Endodermal cell (in vitro differentiated cells): ENCODE measurements at regions not wholly inside any gene's neighbourhood (a gene's known extent, or its start where the extent isn't known, plus 50 kb on each side); places are given as distances from the start of the nearest gene placed in this dataset.

Experiments
- DNase-seq: peaks from one replicate; pipeline ENCODE4 v3.0.0-alpha.2; 2017
- H3K27ac ChIP-seq: 2 replicates; pipeline ENCODE4 v1.5.1; 2013; ENCODE audit warnings: mild to moderate bottlenecking, low read depth, low read length, moderate library complexity
- H3K27me3 ChIP-seq: 2 replicates; pipeline ENCODE4 v1.6.1; 2013; ENCODE audit warnings: mild to moderate bottlenecking, low read length, moderate library complexity; ENCODE audit not compliant: insufficient read depth, control insufficient read depth, poor library complexity, severe bottlenecking
- H3K36me3 ChIP-seq: 2 replicates; pipeline ENCODE4 v1.7.0; 2013; ENCODE audit warnings: mild to moderate bottlenecking, low read length, moderate library complexity; ENCODE audit not compliant: control insufficient read depth, insufficient read depth
- H3K4me1 ChIP-seq: one replicate; pipeline ENCODE4 v1.7.0; 2013; ENCODE audit warnings: low read length; ENCODE audit not compliant: control insufficient read depth, insufficient read depth
- H3K4me3 ChIP-seq: 2 replicates; pipeline ENCODE4 v1.5.1; 2013; ENCODE audit warnings: mild to moderate bottlenecking, low read length, moderate library complexity
- H3K9ac ChIP-seq: 2 replicates; pipeline ENCODE4 v1.6.1; 2013; ENCODE audit warnings: mild to moderate bottlenecking, low read length, moderate library complexity; ENCODE audit not compliant: poor library complexity, severe bottlenecking; ENCODE audit errors: extremely low read depth
- H3K9me3 ChIP-seq: 2 replicates; pipeline ENCODE4 v1.6.1; 2013; ENCODE audit warnings: mild to moderate bottlenecking, low read length, moderate library complexity; ENCODE audit not compliant: control insufficient read depth
- H3K27ac Mint-ChIP-seq: 2 replicates; pipeline ENCODE4 v1.8.0; 2020; ENCODE audit warnings: mixed read lengths
- H3K27me3 Mint-ChIP-seq: 2 replicates; pipeline ENCODE4 v1.8.0; 2021; ENCODE audit warnings: mild to moderate bottlenecking, mixed read lengths; ENCODE audit not compliant: insufficient read depth
- H3K36me3 Mint-ChIP-seq: 2 replicates; pipeline ENCODE4 v1.8.0; 2020; ENCODE audit warnings: low read depth, mixed read lengths
- H3K4me1 Mint-ChIP-seq: 2 replicates; pipeline ENCODE4 v1.8.0; 2020; ENCODE audit warnings: mixed read lengths
- H3K4me3 Mint-ChIP-seq: 2 replicates; pipeline ENCODE4 v1.8.0; 2020; ENCODE audit warnings: mild to moderate bottlenecking, moderate library complexity, mixed read lengths
- H3K9me3 Mint-ChIP-seq: 2 replicates; pipeline ENCODE4 v1.8.0; 2020; ENCODE audit warnings: mild to moderate bottlenecking, mixed read lengths
- WGBS, 2 experiments: methylation state at CpG; one replicate each; pipeline versions ENCODE4 v1.1.5 to v1.1.7; 2013; ENCODE audit warnings: missing lambda C conversion rate in 2 of 2, mixed read lengths in 1 of 2; ENCODE audit not compliant: insufficient coverage in 1 of 2, insufficient read length in 1 of 2; 5-methylcytosine and 5-hydroxymethylcytosine counted together
- TF ChIP-seq, protein P1 (sequence below): fragments of 200-600 bp; sonication (generic); conservative IDR thresholded peaks from 2 replicates; pipeline ENCODE4 v1.5.0; 2021; ENCODE audit warnings: antibody characterized with exemption, mild to moderate bottlenecking

- no peak overlapping the region for H3K4me3 Mint-ChIP-seq
- H3K4me1 Mint-ChIP-seq = no peaks in the 10 kb centered on the region
- H3K9me3 ChIP-seq = no peaks in the 10 kb centered on the region
- H3K9ac ChIP-seq = no peak overlapping the region
- H3K4me3 ChIP-seq = no peak overlapping the region
- H3K9me3 Mint-ChIP-seq = no peaks in the 10 kb centered on the region
- no peaks in the 10 kb centered on the region for H3K36me3 ChIP-seq
- H3K27ac ChIP-seq = no peak overlapping the region
- H3K4me1 ChIP-seq = no peaks in the 10 kb centered on the region
- H3K27me3 ChIP-seq = no peaks in the 10 kb centered on the region
- no peak for DNase-seq
- H3K27ac Mint-ChIP-seq = no peak overlapping the region
- WGBS, 2 experiments = 85 to 100% methylated on average over 1 of the region's 1 CpG
- H3K36me3 Mint-ChIP-seq = no peaks in the 10 kb centered on the region
- TF ChIP-seq, protein P1, sequence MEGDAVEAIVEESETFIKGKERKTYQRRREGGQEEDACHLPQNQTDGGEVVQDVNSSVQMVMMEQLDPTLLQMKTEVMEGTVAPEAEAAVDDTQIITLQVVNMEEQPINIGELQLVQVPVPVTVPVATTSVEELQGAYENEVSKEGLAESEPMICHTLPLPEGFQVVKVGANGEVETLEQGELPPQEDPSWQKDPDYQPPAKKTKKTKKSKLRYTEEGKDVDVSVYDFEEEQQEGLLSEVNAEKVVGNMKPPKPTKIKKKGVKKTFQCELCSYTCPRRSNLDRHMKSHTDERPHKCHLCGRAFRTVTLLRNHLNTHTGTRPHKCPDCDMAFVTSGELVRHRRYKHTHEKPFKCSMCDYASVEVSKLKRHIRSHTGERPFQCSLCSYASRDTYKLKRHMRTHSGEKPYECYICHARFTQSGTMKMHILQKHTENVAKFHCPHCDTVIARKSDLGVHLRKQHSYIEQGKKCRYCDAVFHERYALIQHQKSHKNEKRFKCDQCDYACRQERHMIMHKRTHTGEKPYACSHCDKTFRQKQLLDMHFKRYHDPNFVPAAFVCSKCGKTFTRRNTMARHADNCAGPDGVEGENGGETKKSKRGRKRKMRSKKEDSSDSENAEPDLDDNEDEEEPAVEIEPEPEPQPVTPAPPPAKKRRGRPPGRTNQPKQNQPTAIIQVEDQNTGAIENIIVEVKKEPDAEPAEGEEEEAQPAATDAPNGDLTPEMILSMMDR = no peak
- no peaks in the 10 kb centered on the region for H3K27me3 Mint-ChIP-seq
Observed at GRCh38 chr14:85295318-85295717, 234.6 kb upstream of the FLRT2 start.

DNA sequence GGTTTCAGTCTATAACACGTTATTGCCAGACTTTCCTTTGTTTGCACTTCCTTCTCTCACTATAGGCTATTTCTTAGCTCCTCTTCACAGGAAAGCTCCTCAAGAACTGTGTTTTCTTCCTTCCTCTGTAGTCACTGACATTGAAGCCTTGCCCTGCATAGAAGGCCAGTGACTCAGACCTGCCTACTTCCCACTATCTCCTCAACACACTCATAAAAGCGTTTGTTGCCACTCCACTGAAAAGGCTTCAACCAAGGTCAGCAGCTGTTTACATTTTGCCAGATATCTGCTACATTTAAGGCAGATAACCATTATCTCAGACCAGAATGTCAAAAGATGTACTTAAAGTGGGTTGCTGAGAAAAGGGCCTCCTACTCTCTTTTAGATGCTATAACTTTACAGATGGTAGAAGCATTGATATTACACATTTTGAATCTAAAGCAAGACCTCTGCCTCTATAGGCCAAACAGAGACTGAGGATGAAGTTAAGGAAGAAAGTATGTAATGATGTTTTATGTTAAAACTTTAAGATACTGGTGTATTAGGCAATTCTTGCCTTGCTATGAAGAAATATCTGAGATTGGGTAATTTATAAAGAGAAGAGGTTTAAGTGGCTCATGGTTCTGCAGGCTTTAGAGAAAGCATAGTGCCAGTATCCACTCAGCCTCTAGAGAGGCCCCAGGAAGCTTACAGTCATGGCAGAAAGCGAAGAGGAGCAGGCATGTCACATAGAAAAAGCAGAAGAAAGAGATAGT, 233.3 kb upstream of the FLRT2 start:
- no peaks in the 10 kb centered on the region for H3K9me3 ChIP-seq
- H3K4me1 ChIP-seq = no peaks in the 10 kb centered on the region
- Mint-ChIP-seq H3K9me3 (no peaks in the 10 kb centered on the region), H3K36me3 (no peaks in the 10 kb centered on the region), H3K27me3 (no peaks in the 10 kb centered on the region), H3K4me1 (no peaks in the 10 kb centered on the region), H3K27ac (no peak overlapping the region), H3K4me3 (no peak overlapping the region)
- H3K27ac ChIP-seq = no peak overlapping the region
- H3K36me3 ChIP-seq = no peaks in the 10 kb centered on the region
- H3K4me3 ChIP-seq = no peak overlapping the region
- TF ChIP-seq, protein P1 = no peak
- no peak overlapping the region for H3K9ac ChIP-seq
- 85 to 94% methylated on average over 3 of the region's 3 CpGs for WGBS, 2 experiments
- H3K27me3 ChIP-seq = no peaks in the 10 kb centered on the region
- no peak for DNase-seq

DNA sequence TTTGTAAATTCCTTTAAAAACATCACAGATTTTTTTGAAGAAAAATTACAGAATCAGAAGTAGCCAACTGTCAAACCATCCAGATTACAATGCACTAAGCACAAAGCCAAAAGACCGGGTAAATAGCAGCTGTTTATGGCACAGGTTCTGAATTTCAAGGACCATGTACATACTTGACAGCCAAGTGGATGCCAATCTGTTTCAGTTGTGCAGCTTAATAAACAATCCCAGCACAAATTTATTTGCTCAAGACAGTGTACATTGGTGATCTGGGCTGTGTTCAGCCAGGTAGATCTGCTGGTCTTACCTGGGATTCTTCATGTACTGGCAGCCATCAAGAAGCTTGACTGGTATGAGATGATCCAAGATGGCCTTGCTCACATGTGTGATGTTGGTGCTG, 229.8 kb upstream of the FLRT2 start:
- H3K4me3 ChIP-seq = no peak overlapping the region
- TF ChIP-seq, protein P1 = no peak
- no peak overlapping the region for H3K27ac Mint-ChIP-seq
- no peaks in the 10 kb centered on the region for H3K36me3 Mint-ChIP-seq
- no peaks in the 10 kb centered on the region for H3K27me3 Mint-ChIP-seq
- no peak overlapping the region for H3K4me3 Mint-ChIP-seq
- no peaks in the 10 kb centered on the region for H3K36me3 ChIP-seq
- no peak for DNase-seq
- H3K9me3 ChIP-seq = no peaks in the 10 kb centered on the region
- H3K27me3 ChIP-seq = no peaks in the 10 kb centered on the region
- no peak overlapping the region for H3K9ac ChIP-seq
- 80 to 90% methylated on average over 1 of the region's 1 CpG for WGBS, 2 experiments
- no peaks in the 10 kb centered on the region for H3K9me3 Mint-ChIP-seq
- H3K4me1 ChIP-seq = no peaks in the 10 kb centered on the region
- no peaks in the 10 kb centered on the region for H3K4me1 Mint-ChIP-seq
- no peak overlapping the region for H3K27ac ChIP-seq
